ENCODE measurements at regions not wholly inside any gene's neighbourhood (a gene's known extent, or its start where the extent isn't known, plus 50 kb on each side); places are given as distances from the start of the nearest gene placed in this dataset.
"Not testable (repeated sequence)": the region's sequence is repeated elsewhere in the genome, so short reads cannot be mapped to it uniquely, and the experiment has no call there.

DNA sequence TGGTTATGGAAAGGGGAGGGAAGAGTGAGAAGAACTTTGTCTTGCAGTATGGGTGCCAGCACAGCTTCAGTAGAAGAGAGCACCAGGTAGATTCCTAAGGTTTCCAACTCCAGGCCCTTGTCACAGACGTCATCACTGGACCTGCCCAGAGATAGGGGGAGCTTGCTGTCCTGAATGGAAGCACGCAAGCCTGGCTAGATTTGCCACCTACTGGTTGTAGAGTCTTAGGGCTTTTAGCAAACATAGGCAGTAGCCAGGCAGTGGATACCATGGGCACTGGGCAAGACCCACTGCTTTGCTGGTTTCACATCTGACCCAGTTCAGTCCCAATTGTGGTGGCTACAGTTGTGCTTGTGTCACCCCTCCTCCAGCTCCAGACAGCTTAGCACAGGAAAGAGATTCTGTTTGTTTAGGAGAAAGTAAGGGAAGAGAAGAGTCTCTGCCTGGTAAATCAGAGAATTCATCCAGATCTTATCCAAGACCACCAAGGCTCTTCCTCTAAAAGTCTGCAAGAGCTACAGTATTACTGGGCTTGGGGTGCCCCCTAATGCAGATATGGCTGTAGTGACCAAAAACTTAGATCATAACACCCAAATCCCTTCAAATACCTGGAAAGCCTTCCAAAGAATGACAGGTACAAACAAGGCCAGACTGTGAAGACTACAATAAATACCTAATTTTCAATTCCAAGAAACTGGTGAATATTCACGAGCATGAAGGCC is 158.9 kb downstream of the HINT1 start:
- no peak for DNase-seq (ENCODE audit: low read depth in 2 of 3, low spot score in 2 of 3)

DNA sequence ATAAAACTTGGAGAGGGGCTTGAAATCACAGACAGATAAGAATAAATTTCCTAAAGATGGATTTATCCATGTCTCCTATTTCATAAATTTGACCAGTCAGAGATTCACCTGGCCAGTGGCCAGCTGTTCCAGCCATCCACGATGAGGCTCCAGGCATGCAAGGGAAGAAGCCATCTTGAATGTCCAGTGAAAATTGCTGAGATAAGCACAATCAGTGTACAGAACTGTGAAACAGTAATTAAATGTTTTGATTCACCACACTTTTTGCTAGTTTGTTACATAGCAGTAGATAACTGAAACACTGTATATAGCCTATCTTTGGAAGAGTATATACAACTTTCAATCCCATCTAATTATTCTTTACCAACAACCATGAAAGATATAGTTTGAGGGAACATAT is 163.5 kb downstream of the HINT1 start:
- no peak for DNase-seq (ENCODE audit: low read depth in 2 of 3, low spot score in 2 of 3)

- no peak for DNase-seq (ENCODE audit: low read depth in 2 of 3, low spot score in 2 of 3)
Measured at GRCh38 chr5:131000289-131000688, 164.8 kb downstream of the HINT1 start.

DNA sequence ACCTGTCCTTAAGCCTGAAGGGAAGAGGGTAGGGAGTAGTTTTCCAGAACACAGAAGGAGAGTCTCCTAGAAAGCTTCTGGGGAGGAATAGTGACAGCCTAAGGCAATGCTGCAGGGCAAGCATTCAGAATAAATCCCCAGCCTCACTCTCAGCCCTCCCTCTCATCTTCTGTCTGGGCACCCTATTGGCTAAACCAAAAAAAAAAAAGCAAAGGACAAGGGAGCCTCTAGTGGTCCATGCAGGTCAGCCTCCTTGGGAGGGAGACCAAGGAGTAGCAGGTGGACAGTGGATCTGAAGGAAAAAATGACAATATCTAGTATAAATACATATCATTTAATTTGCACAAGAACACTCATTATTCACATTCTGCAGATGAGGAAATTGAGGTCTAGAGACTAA is 168.3 kb downstream of the HINT1 start:
- DNase-seq (ENCODE audit: low read depth in 2 of 3, low spot score in 2 of 3) = not testable (repeated sequence)

DNA sequence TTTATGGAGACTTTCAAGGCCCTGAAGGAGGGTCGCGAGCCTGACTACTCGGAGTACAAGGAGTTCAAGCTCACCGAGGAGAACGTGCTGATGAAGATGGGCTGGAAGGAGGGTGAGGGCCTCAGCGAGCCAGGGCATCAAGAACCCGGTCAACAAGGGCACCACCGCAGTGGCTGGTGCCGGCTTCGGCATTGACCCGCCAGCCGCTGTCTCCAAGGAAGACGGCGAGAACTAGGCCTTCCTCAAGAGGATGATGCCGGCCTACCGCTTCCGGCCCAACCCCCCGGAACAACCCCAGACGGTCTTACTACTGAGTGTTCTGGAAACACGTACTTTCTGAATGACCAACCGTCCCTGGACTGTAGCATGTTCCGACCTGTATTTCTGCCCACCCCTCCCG is 169.2 kb downstream of the HINT1 start:
- DNase-seq (ENCODE audit: low read depth in 2 of 3, low spot score in 2 of 3) = no peak

DNA sequence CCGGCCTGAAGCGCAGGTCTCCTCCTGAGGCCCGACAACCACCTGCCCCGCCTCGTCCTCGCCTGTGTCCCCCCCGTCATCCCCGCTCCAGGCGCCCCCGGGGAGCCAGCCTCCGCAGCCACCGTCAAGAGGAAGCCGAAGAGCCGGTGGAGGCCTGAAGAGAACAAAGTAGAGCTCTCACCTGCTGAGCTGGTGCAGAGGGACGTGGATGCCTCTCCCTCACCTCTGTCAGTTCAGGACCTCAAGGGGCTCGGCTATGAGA is 169.9 kb downstream of the HINT1 start:
- no peak for DNase-seq (ENCODE audit: low read depth in 2 of 3, low spot score in 2 of 3)

DNA sequence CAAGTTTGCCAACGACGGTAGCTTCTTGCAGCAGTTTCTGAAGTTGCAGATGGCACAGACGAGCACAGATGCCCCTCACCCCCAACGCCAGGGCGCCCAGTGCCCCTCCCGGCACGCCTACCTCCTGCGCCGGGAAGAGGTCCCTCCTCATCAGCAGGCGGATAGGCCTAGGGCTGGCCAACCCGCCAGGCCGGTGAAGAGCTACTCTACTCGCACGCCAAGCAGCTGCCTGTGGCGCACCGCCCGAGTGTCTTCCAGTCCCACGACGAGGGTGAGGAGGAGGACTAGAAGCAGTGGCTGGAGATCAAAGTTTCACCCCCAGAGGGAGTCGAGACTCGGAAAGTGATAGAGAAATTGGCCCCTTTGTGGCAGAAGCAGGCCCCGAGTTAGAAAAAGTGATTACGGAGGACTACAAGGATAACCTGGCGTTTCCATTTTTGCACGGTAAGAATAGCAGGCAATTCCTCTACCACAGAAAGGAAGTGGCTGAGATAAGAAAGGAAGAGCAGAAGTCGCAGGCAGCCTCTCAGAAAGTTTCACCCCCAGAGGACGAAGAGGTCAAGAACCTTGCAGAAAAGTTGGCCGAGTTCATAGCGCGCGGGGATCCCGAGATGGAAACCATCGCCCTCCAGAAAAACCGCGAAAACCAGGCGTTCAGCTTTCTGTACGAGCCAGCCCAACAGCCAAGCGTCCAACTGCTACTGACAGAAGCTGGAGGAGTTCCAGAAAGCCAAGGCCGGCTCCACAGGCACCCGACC is 170.4 kb downstream of the HINT1 start:
- DNase-seq (ENCODE audit: low read depth in 2 of 3, low spot score in 2 of 3) = no peak

DNA sequence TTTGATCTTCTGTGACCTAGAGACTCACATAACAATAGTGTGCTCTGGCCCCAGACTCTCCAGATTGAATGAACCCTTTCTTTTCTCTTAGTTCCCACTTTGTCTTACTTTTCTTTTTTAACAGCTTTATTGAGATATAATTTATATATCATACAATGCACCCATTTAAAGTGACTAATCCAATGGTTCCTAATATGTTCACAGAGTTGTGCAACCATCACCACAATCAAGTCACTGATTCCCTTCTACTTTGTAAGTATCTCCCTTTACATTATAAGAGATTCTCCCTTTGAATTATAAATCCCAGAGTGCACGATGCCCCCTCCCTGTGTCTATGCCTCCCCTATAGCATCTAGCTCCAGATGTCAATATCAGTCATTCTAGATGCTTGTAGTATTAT is 172.4 kb downstream of the HINT1 start:
- no peak for DNase-seq (ENCODE audit: low read depth in 2 of 3, low spot score in 2 of 3)

GRCh38 chr5:130992095-130992494 is 173.0 kb downstream of the HINT1 start:
- no peak for DNase-seq (ENCODE audit: low read depth in 2 of 3, low spot score in 2 of 3)

DNA sequence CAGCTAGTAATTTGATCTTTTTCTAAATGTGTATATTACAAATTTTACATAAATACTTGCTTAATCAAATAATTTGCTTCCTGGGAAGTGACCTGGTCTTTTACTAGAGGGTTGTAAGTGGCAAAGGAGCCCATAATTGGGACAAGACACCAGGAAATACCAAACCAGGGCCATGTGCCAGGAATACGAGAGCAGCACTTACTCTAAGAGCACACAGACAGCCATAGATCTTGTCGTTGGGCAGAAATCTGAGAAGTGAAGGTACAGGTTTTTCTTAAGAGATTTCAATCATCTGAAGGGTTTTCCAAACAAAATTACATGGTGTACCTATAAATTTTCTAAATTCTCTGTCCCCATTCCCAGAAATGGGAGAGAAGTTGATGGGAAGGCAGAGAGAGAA is 179.3 kb downstream of the HINT1 start:
- no peak for DNase-seq (ENCODE audit: low read depth in 2 of 3, low spot score in 2 of 3)

DNA sequence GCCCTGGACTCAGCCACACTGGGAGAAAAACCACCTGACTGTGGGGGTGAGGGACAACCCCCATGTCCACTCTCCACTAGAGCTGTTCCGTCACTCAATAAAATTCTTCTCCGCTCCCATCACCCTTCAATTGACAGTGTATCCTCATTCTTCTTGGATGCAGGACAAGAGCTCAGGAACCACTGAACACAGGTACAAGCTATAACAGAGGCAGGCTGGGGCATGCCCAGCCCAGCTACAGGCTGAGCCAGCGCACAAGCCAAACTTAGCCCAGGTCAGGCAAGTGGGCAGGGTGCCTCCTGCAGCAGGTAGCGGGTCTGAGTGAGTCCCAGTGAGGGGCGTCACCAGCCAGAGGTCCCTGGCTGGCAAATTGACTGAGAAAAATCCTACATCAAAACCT is 183.4 kb downstream of the HINT1 start:
- no peak for DNase-seq (ENCODE audit: low read depth in 2 of 3, low spot score in 2 of 3)

- DNase-seq (ENCODE audit: low read depth in 2 of 3, low spot score in 2 of 3) = no peak
Measured at GRCh38 chr5:130978475-130978874, 186.6 kb downstream of the HINT1 start.

- DNase-seq (ENCODE audit: low read depth in 2 of 3, low spot score in 2 of 3) = no peak
Measured at GRCh38 chr5:130976493-130976892, 188.6 kb downstream of the HINT1 start.

DNA sequence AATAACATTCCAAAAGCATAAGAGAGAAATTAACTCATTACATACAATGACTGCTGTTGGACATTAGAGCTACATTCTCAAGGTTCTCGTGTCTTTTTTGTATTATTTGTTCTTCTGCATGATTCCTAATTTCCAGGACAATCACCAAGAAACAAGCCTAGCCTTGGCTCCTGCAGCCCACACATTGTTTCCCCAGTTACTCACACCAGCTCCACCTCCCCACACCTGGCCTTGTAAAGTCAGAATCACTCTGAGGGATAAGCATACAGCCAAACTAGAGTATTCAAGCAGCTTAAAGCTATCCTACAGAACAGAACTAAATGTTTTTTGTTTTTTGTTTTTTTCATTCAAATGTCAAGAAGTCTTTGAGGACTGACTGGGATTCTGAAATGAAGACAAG is 189.2 kb downstream of the HINT1 start:
- no peak for DNase-seq (ENCODE audit: low read depth in 2 of 3, low spot score in 2 of 3)

DNA sequence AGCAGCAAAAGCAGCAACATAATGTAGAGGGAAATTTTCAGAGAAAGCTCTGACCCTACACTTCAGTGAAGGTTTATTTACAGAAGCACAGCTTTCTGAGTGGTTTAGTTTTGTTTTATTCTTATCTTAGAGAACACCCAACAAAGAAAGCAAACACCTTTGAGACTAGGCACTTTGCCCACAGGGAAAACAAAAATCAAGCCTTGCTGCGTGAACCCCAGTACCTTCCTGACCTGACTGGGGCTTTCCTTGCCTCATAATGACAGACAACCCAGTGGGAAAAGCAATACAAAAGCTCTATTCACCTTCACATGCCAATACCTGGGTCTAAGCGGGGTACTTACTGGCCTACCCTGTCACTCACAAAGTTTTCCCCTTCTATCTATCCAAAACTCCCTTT is 189.8 kb downstream of the HINT1 start:
- no peak for DNase-seq (ENCODE audit: low read depth in 2 of 3, low spot score in 2 of 3)

- DNase-seq (ENCODE audit: low read depth in 2 of 3, low spot score in 2 of 3) = no peak
Measured at GRCh38 chr5:130974021-130974683, 190.9 kb downstream of the HINT1 start.

DNA sequence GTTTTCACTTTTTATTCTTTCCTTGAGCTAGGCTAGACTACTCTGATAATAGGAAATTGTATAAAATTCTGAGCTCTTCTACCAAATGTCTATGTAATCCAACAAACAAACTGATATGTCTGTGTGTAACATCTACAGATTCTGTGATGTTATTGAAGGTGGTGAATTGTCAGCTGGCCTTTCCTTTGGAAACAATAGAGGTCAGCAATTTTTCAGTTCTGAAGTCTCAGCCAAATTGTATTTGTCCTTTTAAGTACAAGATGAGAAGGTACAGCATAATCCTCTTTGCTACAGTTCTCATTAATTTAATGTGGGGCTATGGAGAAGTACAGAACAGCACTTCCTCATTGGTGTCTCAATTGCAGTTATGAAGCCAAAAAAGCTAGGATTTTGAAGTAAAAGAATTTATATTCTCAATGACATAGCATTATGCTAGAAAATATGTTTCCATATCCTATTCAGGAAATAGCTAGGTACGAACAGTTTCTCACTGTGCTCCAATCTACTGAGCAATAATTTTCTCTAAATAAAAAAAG is 198.0 kb downstream of the HINT1 start:
- DNase-seq (ENCODE audit: low read depth in 2 of 3, low spot score in 2 of 3) = no peak

DNA sequence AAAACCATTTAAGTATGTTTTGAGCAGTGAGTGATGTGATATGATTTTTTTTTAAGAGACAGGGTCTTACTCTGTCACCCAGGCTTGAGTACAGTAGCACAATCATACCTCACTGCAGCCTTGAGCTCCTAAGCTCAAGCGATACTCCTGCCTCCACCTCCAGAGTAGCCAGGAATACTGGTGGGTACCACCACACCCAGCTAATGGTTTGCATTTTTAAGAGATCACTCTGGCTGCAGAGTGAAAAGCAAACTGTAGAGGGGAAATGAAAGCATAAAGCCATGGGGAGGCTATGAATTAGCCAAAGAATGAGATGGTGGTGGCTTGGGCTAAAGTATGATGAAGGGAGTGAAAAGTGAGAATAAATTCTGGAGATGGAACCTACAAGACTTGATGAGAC is 199.1 kb downstream of the HINT1 start:
- no peak for DNase-seq (ENCODE audit: low read depth in 2 of 3, low spot score in 2 of 3)

DNA sequence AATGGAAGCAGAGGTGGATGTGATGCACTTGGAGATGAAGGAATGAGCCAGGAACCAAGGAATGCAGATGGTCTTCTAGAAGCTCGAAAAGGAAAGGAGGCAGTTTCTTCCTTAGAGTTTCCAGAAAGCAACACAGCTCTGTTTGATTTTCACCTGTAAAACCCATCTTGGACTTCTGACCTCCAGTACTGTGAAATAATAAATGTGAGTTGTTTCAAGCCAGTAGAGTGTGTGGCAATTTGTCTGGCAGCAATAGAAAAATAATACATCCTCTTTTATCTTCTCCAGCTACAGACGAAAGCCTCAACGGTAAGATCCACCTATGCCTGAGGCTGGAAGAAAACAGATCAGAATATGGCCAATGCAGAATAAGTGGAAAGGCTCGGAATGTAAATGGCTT is 199.7 kb downstream of the HINT1 start:
- DNase-seq (ENCODE audit: low read depth in 2 of 3, low spot score in 2 of 3) = no peak

DNA sequence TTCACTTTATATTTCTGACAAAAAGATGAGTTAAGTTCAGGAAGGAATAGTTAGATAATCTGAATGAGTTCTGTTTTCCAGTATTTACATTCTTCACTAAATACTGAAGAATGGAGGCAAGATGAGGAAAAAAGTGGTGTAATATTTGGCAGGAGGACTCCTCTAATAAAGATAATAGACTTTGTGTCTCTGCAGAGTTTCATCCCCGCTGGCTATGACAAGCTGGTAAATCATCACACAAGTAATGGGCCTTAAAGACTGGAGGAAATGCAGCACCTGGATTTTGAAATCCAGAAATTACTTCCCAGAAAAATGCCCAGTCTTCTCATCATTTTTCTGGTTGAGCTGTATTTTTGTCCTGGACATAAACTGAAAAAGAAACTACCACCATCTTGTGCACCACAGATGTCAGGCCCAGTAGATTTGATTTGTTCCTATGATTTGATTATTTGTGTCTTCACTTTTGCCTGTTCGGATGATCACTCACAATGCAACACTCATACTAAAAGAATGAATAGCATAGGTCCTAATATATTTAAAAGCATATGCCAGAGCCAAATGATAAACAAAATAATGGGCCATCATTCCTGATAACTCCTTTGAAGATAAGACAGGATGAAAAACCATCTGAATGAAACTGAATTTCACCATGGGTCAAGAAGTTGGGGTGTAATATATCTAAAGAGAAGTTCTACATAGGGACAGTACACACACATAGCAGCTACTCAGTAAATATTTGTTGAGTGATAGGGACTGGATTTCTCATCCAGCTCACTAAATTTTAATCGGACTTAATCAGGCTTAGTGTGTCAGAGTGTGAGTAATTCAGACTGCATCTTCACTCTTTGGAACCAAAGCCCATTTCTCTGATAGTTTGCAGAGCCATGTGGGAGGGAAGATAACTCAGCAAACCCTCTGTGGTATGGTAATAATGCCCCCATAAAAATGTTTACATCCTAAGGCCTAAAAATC is 200.5 kb downstream of the HINT1 start:
- DNase-seq (ENCODE audit: low read depth in 2 of 3, low spot score in 2 of 3) = no peak

DNA sequence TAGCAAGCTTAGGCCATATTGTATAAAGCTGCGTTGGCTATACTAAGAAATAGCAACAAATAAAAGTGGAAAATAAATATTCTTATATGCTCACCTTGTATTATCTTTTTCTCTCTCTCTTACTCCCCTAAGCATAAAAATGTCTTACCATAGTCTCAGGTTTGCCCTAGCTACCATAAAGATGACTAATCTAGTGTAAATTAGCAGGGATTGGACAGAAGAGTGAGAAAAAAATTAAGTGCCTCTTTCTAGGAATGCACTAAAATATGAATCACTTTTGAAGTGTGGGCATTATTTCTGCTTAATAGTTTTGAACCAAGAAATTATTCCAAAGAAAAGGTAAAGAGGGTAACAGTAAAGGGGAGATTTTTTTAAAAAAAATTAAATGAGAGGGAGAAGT is 201.3 kb downstream of the HINT1 start:
- DNase-seq (ENCODE audit: low read depth in 2 of 3, low spot score in 2 of 3) = no peak
